Cardiac fibroblast (primary cell): ENCODE measurements at regions not wholly inside any gene's neighbourhood (a gene's known extent, or its start where the extent isn't known, plus 50 kb on each side); places are given as distances from the start of the nearest gene placed in this dataset.

Experiments
- DNase-seq, 2 donors: peaks; one replicate each; pipeline versions ENCODE4 v3.0.0 to v3.0.0-alpha.2; 2010; ENCODE audit warnings: low read depth in 2 of 2
- H3K4me3 ChIP-seq, 2 donors: replicated peaks in 1 of 2; 1 replicate in 1 of 2; 2 replicates in 1 of 2; pipeline ENCODE4 v1.5.1; 2011; ENCODE audit warnings: low read depth in 2 of 2, low read length in 2 of 2, mild to moderate bottlenecking in 2 of 2, moderate library complexity in 1 of 2
- TF ChIP-seq, protein P1 (sequence below): IDR thresholded peaks from one replicate; pipeline ENCODE4 v1.5.1; 2011; ENCODE audit warnings: low read depth, mild to moderate bottlenecking, low read length, inconsistent platforms

DNA sequence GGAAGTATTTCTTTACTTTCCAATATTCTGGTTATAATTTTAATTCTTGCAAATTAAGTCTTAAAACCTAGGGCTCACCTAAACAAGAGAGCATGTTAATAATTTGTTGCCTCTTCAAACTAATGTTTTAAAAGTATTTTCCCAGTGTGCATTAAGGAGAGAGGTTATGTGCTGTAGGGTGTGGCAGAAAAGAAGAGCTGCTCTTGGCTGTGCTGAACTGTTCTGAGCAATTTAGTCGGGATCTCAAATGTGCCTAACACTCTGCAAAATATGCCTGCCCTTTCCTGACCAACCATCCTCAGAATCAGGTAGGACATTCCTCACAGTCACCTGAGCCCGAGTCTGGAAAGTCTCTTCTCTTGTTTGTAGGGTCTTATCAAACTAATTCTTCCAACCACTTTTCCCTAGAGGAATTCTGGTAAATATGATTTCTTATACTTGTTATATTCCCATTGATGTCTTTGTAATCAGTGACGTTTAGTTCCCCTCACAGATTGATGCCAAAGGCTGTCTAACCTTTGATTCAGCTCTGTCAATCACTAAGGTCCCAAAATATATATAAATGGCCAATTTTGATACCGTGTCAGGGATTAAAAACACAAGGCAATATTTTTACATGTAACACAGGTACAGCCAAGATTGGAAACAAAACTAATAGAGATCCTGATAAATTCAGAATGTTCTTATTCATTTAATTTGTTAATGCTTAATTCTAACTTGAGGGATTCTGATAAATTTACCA is 298.4 kb downstream of the ADGB start:
- TF ChIP-seq, protein P1, sequence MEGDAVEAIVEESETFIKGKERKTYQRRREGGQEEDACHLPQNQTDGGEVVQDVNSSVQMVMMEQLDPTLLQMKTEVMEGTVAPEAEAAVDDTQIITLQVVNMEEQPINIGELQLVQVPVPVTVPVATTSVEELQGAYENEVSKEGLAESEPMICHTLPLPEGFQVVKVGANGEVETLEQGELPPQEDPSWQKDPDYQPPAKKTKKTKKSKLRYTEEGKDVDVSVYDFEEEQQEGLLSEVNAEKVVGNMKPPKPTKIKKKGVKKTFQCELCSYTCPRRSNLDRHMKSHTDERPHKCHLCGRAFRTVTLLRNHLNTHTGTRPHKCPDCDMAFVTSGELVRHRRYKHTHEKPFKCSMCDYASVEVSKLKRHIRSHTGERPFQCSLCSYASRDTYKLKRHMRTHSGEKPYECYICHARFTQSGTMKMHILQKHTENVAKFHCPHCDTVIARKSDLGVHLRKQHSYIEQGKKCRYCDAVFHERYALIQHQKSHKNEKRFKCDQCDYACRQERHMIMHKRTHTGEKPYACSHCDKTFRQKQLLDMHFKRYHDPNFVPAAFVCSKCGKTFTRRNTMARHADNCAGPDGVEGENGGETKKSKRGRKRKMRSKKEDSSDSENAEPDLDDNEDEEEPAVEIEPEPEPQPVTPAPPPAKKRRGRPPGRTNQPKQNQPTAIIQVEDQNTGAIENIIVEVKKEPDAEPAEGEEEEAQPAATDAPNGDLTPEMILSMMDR: no peak
- H3K4me3 ChIP-seq: no peak overlapping the region
- DNase-seq: no peak

DNA sequence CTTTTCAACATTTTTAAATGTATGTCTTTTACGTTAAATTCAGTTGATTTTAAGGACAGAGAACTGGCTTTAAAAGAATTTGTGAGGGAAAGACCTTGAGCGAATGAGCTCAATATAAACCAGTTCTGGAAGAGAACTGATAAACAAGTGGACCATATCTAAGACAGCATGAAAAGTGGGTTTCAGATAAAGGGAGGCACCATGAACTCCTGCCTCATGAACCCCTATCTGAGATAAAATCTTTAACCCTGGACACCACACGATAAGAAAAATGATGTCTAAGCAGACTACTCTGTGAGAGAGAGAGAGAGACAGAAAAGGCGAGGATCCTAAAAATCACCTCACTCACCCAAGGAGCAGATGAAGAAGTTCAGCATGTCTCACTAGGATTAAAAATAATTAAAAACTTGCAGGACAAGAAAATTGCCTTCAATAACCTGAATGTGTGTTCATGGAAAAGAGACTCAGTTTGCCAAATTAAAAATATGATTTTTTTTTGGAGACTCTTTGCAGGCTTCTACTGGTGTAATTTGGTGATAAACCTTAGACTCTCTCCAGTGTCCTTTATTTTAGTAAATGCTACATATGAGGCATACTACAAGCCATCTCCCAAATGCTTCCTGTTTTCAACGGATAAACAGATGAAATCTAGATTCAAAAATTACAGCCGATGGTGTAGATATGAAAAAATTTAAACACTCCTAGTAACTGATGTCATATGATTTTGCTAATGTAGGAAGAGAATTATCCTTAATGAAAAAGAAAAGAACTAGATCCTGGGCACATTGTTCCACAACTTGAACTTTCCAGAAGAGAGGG is 299.5 kb downstream of the ADGB start:
- DNase-seq: no peak
- TF ChIP-seq, protein P1: no peak
- H3K4me3 ChIP-seq: no peak overlapping the region

DNA sequence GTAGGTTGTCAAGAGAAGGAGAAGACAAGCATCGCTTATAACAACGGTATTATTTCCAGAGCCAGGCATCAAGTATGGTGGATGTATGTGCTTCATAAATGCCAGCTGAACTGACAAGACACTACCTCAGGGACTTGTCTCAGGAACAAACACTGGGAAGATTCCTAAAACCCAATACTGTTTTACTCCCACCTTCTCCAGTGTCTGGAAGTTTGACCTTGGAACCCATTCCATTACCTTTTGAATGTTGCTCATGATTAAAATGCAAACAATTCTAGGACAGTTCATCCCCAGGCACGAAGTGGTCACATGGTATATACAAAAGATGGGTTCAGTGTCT is 300.1 kb downstream of the ADGB start:
- no peak for DNase-seq
- no peak overlapping the region for H3K4me3 ChIP-seq
- TF ChIP-seq, protein P1: no peak

DNA sequence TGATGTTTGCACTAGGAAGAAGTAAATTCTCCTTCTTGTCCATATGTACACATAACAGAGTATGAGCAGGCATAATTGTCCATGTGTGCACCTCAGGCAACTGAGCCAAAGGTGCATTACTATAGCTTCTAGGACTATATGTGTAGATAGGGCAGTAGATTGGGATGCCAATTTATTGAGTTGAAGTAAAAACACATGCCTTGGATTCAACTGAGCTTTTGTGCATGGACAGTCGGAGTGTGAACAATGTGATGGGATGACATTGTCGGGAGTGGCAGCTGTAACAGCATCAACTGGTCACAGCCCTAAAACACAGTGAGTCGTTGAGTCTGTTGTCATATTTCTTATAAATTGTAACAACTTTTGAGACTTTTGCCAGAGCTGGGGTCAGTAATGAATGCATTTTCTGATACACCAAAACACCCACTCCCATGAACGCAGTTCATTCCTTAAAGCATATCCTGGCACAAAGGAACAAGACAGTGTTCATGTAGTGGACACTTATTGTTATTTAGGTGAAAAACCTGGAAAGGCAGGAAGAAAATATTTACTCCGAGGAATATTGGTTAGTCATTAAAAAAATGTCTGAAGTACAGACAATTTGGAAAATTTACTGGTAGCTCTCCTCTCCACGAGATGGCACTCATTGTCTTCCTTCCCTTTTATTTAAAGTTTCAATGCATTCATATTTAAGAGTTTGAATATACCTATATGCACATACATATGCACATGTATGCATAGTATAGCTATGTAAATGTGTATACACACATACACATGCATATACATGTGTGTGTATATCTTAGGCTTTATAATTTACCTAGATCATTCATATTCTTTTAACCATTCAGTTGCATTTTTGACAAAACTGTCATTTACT is 302.0 kb upstream of the STXBP5 start:
- H3K4me3 ChIP-seq: no peak overlapping the region
- DNase-seq: peak in 1 of 2 donors; percentile 61

DNA sequence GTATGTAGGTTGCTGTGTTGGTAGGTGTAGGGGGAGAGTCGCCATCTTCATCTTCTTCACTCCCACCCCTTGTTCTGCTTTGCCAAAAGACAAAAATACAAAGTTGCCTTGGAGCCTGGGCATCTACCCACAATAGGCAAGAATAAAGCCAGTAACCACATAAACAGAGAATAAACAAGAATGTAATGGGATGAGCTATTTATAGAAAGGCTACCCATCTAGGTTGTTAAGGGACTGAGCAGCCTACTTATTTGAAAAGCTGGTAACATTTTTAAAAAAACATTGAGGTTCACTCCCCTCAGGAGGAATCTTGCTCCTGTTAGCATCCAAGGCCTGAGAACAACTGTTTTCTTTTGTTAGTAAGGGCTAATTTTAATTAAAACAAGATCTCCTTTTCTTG is 301.4 kb upstream of the STXBP5 start:
- no peak for DNase-seq
- no peak overlapping the region for H3K4me3 ChIP-seq
- TF ChIP-seq, protein P1: no peak

More for the DNA sequence above, 302.0 kb upstream of the STXBP5 start:
- TF ChIP-seq, protein P1: peak; percentile 27

DNA sequence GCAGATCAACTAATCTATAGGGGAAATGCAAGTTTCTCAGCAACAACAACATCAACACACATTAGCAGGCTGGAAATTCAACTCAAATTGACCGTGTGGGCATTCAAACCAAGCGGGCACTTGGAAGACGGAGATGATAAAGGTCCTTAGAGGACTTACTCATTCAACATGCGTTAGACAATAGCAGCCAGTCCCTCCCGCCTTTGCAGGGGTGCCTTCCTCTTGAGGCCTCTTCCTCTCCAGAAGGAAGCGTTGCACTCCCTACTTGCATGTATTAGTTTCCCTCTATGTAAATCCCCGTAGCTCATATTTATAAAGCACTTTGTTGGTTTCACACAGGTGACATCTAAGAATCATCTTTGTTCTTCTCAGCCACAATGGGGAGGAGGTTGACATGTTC is 300.8 kb upstream of the STXBP5 start:
- no peak overlapping the region for H3K4me3 ChIP-seq
- DNase-seq: no peak

More for the DNA sequence above, 300.8 kb upstream of the STXBP5 start:
- TF ChIP-seq, protein P1: no peak
